SW 1271 (cell line): ENCODE measurements at regions not wholly inside any gene's neighbourhood (a gene's known extent, or its start where the extent isn't known, plus 50 kb on each side); places are given as distances from the start of the nearest gene placed in this dataset.

Experiments
- DNase-seq, 2 experiments: peaks; one replicate each; lab custom pipeline; 2025; lab: John Stamatoyannopoulos, UW

GRCh38 chr3:99500485-99500884, 137.9 kb upstream of the COL8A1 start:
- DNase-seq, result no peak

- DNase-seq, result peak; percentile 46 to 51
Observed at GRCh38 chr3:99499235-99500158, 138.9 kb upstream of the COL8A1 start.

GRCh38 chr3:99498550-99499234, 139.7 kb upstream of the COL8A1 start:
- no peak for DNase-seq

- DNase-seq, result no peak
Observed at GRCh38 chr3:99487894-99488293, 150.5 kb upstream of the COL8A1 start.

GRCh38 chr3:99485286-99485685, 153.1 kb upstream of the COL8A1 start:
- no peak for DNase-seq

- DNase-seq, result no peak
Observed at GRCh38 chr3:99484871-99485270, 153.5 kb upstream of the COL8A1 start.

GRCh38 chr3:99483841-99484240, 154.6 kb upstream of the COL8A1 start:
- no peak for DNase-seq

GRCh38 chr3:99482191-99482590, 156.2 kb upstream of the COL8A1 start:
- no peak for DNase-seq

GRCh38 chr3:99481561-99481960, 156.8 kb upstream of the COL8A1 start:
- no peak for DNase-seq

GRCh38 chr3:99479768-99480167, 158.6 kb upstream of the COL8A1 start:
- DNase-seq, result no peak

GRCh38 chr3:99477650-99478049, 160.7 kb upstream of the COL8A1 start:
- DNase-seq, result no peak

- no peak for DNase-seq
Observed at GRCh38 chr3:99475229-99475628, 163.2 kb upstream of the COL8A1 start.

- no peak for DNase-seq
Observed at GRCh38 chr3:99474776-99475175, 163.6 kb upstream of the COL8A1 start.

- no peak for DNase-seq
Observed at GRCh38 chr3:99473321-99473751, 165.1 kb upstream of the COL8A1 start.

GRCh38 chr3:99472385-99472784, 166.0 kb upstream of the COL8A1 start:
- DNase-seq, result no peak

- DNase-seq, result no peak
Observed at GRCh38 chr3:99471353-99472323, 166.8 kb upstream of the COL8A1 start.

- DNase-seq, result no peak
Observed at GRCh38 chr3:99470841-99471240, 167.6 kb upstream of the COL8A1 start.

GRCh38 chr3:99468918-99469317, 169.5 kb upstream of the COL8A1 start:
- no peak for DNase-seq

GRCh38 chr3:99467420-99467819, 171.0 kb upstream of the COL8A1 start:
- DNase-seq, result no peak

- no peak for DNase-seq
Observed at GRCh38 chr3:99466331-99466730, 172.1 kb upstream of the COL8A1 start.

- DNase-seq, result no peak
Observed at GRCh38 chr3:99458013-99458412, 180.4 kb upstream of the COL8A1 start.

- no peak for DNase-seq
Observed at GRCh38 chr3:99442599-99442998, 195.8 kb upstream of the COL8A1 start.
